GM21447 (cell line): ENCODE measurements at regions not wholly inside any gene's neighbourhood (a gene's known extent, or its start where the extent isn't known, plus 50 kb on each side); places are given as distances from the start of the nearest gene placed in this dataset.

ENCODE experiments used
- ATAC-seq: cut with Tn5 transposase; IDR thresholded peaks from one replicate; pipeline ENCODE4 v1.9.1; 2021; ENCODE audit not compliant: unreplicated experiment

- ATAC-seq: no peak
These were observed 57.1 kb downstream of the FAM181B start for GRCh38 chr11:82676483-82677094.

- ATAC-seq: no peak
These were observed 57.8 kb downstream of the FAM181B start for GRCh38 chr11:82675838-82676237.

GRCh38 chr11:82673631-82674030, 60.0 kb downstream of the FAM181B start:
- ATAC-seq: no peak

- ATAC-seq: no peak
These were observed 62.2 kb downstream of the FAM181B start for GRCh38 chr11:82671451-82671850.

- ATAC-seq: no peak
These were observed 70.1 kb downstream of the FAM181B start for GRCh38 chr11:82663535-82663934.

- no peak for ATAC-seq
These were observed 79.9 kb downstream of the FAM181B start for GRCh38 chr11:82653752-82654151.

GRCh38 chr11:82639251-82639650, 94.4 kb downstream of the FAM181B start:
- no peak for ATAC-seq

- no peak for ATAC-seq
These were observed 97.0 kb downstream of the FAM181B start for GRCh38 chr11:82636615-82637014.

- no peak for ATAC-seq
These were observed 99.6 kb downstream of the FAM181B start for GRCh38 chr11:82634091-82634490.

- ATAC-seq: peak; percentile 77
These were observed 101.7 kb downstream of the FAM181B start for GRCh38 chr11:82631722-82632630.

- no peak for ATAC-seq
These were observed 123.0 kb downstream of the FAM181B start for GRCh38 chr11:82610671-82611070.

GRCh38 chr11:82606738-82607137, 126.9 kb downstream of the FAM181B start:
- no peak for ATAC-seq

- ATAC-seq: no peak
These were observed 132.0 kb downstream of the FAM181B start for GRCh38 chr11:82601711-82602110.

GRCh38 chr11:82599836-82600235, 133.8 kb downstream of the FAM181B start:
- ATAC-seq: no peak

GRCh38 chr11:82586581-82586980, 147.1 kb downstream of the FAM181B start:
- no peak for ATAC-seq

GRCh38 chr11:82577246-82577645, 156.4 kb downstream of the FAM181B start:
- ATAC-seq: no peak

- ATAC-seq: no peak
These were observed 172.8 kb downstream of the FAM181B start for GRCh38 chr11:82560836-82561235.

GRCh38 chr11:82559609-82560008, 174.1 kb downstream of the FAM181B start:
- no peak for ATAC-seq

GRCh38 chr11:82557274-82557673, 176.4 kb downstream of the FAM181B start:
- ATAC-seq: peak; percentile 98

- no peak for ATAC-seq
These were observed 177.5 kb downstream of the FAM181B start for GRCh38 chr11:82556210-82556609.

GRCh38 chr11:82546661-82547557, 186.8 kb downstream of the FAM181B start:
- ATAC-seq: no peak
